Fibroblast of villous mesenchyme (primary cell): ENCODE measurements at regions not wholly inside any gene's neighbourhood (a gene's known extent, or its start where the extent isn't known, plus 50 kb on each side); places are given as distances from the start of the nearest gene placed in this dataset.
"Not testable (repeated sequence)": the region's sequence is repeated elsewhere in the genome, so short reads cannot be mapped to it uniquely, and the experiment has no call there.

Source experiments
- DNase-seq: peaks from one replicate; pipeline ENCODE4 v3.0.0-alpha.2; 2010; ENCODE audit warnings: low read depth
- H3K4me3 ChIP-seq: 2 replicates; pipeline ENCODE4 v1.5.1; 2011; ENCODE audit warnings: low read depth, mild to moderate bottlenecking, low read length
- CTCF ChIP-seq: IDR thresholded peaks from 2 replicates; pipeline ENCODE4 v1.5.1; 2012; ENCODE audit warnings: low read depth, mild to moderate bottlenecking, low read length; ENCODE audit not compliant: insufficient read depth

DNA sequence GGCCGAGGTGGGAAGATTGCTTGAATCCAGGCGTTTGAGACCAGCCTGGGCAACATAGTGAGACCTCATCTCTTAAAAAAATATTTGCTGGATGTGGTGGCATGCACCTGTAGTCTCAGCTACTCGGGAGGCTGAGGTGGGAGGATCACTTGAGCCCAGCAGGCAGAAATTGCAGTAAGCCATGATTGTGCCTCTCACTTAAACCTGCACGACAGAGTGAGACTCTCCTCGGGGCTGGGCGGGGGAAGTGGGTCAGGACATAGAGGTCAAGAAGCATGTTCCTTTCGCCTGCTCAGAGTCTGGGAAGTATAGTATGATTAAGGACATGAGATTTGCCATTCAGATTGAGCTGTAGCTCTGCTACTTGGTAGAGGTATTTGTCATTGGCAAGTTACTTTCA, 52.3 kb downstream of the SEPTIN7 start:
- not testable (repeated sequence) for DNase-seq, H3K4me3 ChIP-seq

GRCh38 chr7:35854311-35854710, 53.5 kb downstream of the SEPTIN7 start:
- no peak for DNase-seq
- no peak overlapping the region for H3K4me3 ChIP-seq
- no peak for TF ChIP-seq CTCF

GRCh38 chr7:35856175-35856574, 55.3 kb downstream of the SEPTIN7 start:
- TF ChIP-seq CTCF, result no peak
- no peak overlapping the region for H3K4me3 ChIP-seq
- DNase-seq, result no peak

DNA sequence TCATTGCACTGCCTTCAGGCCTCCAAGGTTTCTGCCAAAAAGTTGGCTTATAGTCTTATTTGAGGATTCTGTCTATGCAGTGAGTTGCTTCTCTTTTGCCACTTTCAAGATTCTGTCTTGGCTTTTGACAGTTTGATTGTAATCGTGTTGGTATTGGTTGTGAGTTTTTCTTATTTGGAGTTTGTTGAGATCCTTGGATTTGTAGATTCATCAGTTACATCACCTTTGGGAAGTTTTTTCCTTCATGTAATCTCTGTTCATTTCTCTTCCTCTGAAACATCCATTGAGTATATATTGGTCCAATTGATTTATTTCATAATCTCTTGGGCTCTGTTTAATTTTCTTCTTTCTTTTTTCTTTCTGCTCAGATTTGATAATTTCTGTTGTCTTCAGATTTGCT, 59.8 kb downstream of the SEPTIN7 start:
- DNase-seq, result no peak
- no peak overlapping the region for H3K4me3 ChIP-seq
- no peak for TF ChIP-seq CTCF

DNA sequence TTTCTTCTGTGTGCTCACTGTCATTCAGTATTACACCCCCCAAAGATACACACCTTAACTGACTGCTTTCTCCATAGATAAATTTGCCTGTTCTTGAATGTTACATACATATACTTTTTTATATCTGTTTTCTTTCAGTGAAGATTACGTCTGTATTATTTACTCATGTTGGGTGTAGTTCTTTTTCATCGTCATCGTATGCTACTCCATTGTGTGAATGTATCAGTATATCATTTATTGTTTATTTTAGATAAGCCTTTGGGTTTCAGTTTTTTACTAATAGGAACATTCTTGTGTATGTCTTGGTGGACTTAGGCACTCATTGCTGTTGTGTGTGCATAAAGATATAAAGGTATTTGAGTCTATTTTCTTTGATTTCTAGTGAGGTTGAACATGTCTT, 64.4 kb downstream of the SEPTIN7 start:
- no peak overlapping the region for H3K4me3 ChIP-seq
- DNase-seq, result no peak
- TF ChIP-seq CTCF, result no peak

DNA sequence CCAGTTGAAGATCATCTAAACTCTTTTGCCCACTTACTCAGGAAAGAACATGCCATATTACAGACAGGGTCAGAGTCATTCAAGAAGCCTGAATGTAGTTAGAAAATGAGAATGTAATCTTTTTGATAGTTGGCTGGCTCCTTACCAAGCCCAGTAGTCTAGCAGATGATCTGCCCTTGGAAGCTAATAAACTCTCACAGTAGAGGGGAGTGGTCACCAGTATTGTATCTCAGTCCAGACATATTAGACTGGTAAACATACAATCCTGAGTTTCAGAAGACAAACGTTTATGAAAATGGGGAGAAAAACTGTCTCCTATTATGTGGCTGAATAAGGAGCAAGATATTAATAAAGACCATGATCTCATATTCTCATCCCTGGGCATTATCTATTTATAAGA, 65.3 kb downstream of the SEPTIN7 start:
- no peak for DNase-seq
- TF ChIP-seq CTCF, result no peak
- no peak overlapping the region for H3K4me3 ChIP-seq

DNA sequence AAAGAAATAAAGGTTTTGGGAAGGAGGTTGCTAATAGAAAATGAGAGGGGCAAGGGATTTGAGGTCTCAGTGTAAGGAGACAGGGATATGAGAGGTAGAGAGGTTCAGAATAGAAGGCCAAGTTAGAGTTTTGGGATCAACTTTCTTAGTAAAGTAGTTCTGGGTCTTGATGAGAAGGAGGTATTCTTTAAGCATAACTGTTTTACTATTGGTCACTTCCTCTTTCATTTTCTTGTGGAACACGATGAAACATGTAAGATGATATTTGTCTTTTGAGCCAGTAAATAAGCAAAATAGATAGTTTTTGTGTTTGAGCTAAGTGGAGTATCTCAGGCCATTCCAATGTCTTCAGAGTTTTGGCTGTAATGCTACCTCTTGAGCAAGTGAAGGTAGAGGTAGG, 68.3 kb downstream of the SEPTIN7 start:
- not testable (repeated sequence) for H3K4me3 ChIP-seq

DNA sequence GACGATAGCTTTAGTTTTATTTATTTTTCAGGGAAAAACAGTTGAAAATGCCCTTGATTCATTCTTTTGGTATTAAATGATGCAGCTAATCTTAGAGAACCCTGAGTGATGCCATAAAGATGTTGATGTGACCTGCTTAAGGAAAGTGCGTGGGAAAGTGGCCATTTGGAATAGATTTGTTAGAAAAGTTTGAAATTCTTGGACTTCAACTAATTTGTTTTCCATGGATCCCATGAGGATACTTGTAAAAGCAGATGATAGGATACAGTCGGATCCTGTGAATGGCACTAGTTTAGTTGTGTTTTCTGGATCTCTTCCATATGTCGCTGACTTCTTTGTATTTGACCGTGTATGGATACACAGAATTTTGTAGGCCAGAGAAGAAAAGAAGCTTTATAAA, 69.0 kb downstream of the SEPTIN7 start:
- peak; percentile 68 for DNase-seq
- no peak for TF ChIP-seq CTCF
- H3K4me3 ChIP-seq, result no peak overlapping the region

More for the DNA sequence above, 68.3 kb downstream of the SEPTIN7 start:
- DNase-seq, result peak; percentile 36
